Upper lobe of left lung (tissue), 6 donors: ENCODE measurements at regions not wholly inside any gene's neighbourhood (a gene's known extent, or its start where the extent isn't known, plus 50 kb on each side); places are given as distances from the start of the nearest gene placed in this dataset.

Source experiments
- ATAC-seq, 2 donors: fragments of 200-7000 bp; cut with Tn5 transposase; one replicate each; pipeline ENCODE4 v1.9.1; 2022; ENCODE audit warnings: mild to moderate bottlenecking in 2 of 2, moderate library complexity in 2 of 2; ENCODE audit not compliant: low FRiP score in 2 of 2
- DNase-seq, 2 donors: peaks; one replicate each; pipeline ENCODE4 v3.0.0-alpha.2; 2019 to 2020
- H3K27ac ChIP-seq, 4 donors: fragments of 200-600 bp; sonication (generic); one replicate each; pipeline ENCODE4 v1.5.1; 2016 to 2019
- H3K27me3 ChIP-seq, 4 donors: fragments of 200-600 bp; sonication (generic); one replicate each; pipeline ENCODE4 v1.5.1; 2017 to 2019
- H3K36me3 ChIP-seq, 4 donors: fragments of 200-600 bp; sonication (generic); one replicate each; pipeline ENCODE4 v1.5.1; 2016 to 2019
- H3K4me1 ChIP-seq, 4 donors: fragments of 200-600 bp; sonication (generic); one replicate each; pipeline ENCODE4 v1.5.1; 2018 to 2019
- H3K4me3 ChIP-seq, 4 donors: fragments of 200-600 bp; sonication (generic); one replicate each; pipeline ENCODE4 v1.5.1; 2017 to 2019; ENCODE audit warnings: mild to moderate bottlenecking in 2 of 4, moderate library complexity in 1 of 4
- H3K9me3 ChIP-seq, 4 donors: fragments of 200-600 bp; sonication (generic); one replicate each; pipeline ENCODE4 v1.5.1; 2018 to 2019
- EP300 ChIP-seq, 4 donors: sonication (generic); formaldehyde crosslinking; IDR thresholded peaks; one replicate each; pipeline ENCODE4 v1.5.1; 2017; ENCODE audit warnings: antibody characterized with exemption in 4 of 4, control low read depth in 2 of 4
- POLR2A ChIP-seq, 4 donors: fragments of 450-650 bp; IDR thresholded peaks; one replicate each; pipeline ENCODE4 v1.5.1; 2016 to 2017; ENCODE audit warnings: antibody characterized with exemption in 4 of 4, mild to moderate bottlenecking in 2 of 4
- POLR2AphosphoS5 ChIP-seq, 2 donors: sonication (generic); formaldehyde crosslinking; IDR thresholded peaks; one replicate each; pipeline ENCODE4 v1.5.1; 2017; ENCODE audit warnings: antibody characterized with exemption in 2 of 2
- WGBS, 2 donors: methylation state at CpG; one replicate each; pipeline ENCODE4 v1.1.5; 2017 to 2018; 5-methylcytosine and 5-hydroxymethylcytosine counted together
- TF ChIP-seq, protein P1 (sequence below), 6 experiments: fragments of 450-650 bp in 4 of 6; fragments of 200-600 bp in 2 of 6; sonication (generic) in 2 of 6; IDR thresholded peaks; one replicate each; pipeline ENCODE4 v1.5.1; 2016 to 2019; ENCODE audit warnings: antibody characterized with exemption in 6 of 6
- donor health status: DM: no; HTN: no; CAD: no; lungs with moderate emphysema.
- donor health status: DM: no; HTN: yes; CAD: no; lungs with severe emphysema.

DNA sequence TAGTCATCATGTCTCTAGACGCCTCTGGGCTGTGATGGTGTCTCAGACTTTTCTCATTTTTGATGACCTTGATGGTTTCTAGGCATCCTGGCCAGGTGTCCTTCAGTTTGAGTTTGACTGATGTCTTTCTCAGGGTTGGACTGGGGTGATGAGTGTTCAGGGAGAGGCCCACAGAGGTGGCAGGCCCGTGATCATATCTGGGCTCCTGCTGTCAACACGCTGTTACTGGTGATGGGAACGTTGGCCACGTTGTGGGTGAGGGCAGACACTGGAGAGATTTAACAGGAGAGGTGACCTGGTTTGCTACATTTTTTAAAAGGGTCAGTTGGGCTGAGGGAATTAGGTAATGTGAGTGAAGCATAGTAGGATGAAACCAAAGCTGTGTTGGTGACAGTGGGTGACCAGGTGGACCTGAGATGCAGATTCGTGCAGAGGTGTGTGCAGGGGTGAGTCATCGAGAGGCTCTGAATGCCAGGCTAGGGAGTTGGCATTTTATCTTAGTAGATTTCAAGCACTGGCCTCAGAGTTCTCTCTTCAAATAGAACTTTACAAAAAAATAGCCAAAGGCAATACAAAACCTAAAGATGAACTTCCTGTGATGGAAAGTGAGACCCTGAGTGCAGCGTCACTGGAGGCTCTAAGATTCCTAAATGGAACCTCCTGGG is 174.1 kb downstream of the CDH26 start:
- no peak for ATAC-seq
- TF ChIP-seq, protein P1, sequence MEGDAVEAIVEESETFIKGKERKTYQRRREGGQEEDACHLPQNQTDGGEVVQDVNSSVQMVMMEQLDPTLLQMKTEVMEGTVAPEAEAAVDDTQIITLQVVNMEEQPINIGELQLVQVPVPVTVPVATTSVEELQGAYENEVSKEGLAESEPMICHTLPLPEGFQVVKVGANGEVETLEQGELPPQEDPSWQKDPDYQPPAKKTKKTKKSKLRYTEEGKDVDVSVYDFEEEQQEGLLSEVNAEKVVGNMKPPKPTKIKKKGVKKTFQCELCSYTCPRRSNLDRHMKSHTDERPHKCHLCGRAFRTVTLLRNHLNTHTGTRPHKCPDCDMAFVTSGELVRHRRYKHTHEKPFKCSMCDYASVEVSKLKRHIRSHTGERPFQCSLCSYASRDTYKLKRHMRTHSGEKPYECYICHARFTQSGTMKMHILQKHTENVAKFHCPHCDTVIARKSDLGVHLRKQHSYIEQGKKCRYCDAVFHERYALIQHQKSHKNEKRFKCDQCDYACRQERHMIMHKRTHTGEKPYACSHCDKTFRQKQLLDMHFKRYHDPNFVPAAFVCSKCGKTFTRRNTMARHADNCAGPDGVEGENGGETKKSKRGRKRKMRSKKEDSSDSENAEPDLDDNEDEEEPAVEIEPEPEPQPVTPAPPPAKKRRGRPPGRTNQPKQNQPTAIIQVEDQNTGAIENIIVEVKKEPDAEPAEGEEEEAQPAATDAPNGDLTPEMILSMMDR (IDR thresholded peaks at IDR 0.05) = no peak
- TF ChIP-seq POLR2A (IDR thresholded peaks at IDR 0.05) (no peak), EP300 (IDR thresholded peaks at IDR 0.05) (no peak), POLR2AphosphoS5 (IDR thresholded peaks at IDR 0.05) (no peak)
- H3K27me3 ChIP-seq = no peaks in the 10 kb centered on the region
- WGBS, 2 donors = 79 to 80% methylated on average over 6 to 8 of the region's 8 CpGs
- no peak overlapping the region for H3K27ac ChIP-seq
- H3K9me3 ChIP-seq = no peaks in the 10 kb centered on the region
- H3K4me1 ChIP-seq = peaks cover 0 to 13% (median 0%) of the 10 kb centered on the region in 4 donors
- no peak overlapping the region for H3K4me3 ChIP-seq
- H3K36me3 ChIP-seq = no peaks in the 10 kb centered on the region
- no peak for DNase-seq

DNA sequence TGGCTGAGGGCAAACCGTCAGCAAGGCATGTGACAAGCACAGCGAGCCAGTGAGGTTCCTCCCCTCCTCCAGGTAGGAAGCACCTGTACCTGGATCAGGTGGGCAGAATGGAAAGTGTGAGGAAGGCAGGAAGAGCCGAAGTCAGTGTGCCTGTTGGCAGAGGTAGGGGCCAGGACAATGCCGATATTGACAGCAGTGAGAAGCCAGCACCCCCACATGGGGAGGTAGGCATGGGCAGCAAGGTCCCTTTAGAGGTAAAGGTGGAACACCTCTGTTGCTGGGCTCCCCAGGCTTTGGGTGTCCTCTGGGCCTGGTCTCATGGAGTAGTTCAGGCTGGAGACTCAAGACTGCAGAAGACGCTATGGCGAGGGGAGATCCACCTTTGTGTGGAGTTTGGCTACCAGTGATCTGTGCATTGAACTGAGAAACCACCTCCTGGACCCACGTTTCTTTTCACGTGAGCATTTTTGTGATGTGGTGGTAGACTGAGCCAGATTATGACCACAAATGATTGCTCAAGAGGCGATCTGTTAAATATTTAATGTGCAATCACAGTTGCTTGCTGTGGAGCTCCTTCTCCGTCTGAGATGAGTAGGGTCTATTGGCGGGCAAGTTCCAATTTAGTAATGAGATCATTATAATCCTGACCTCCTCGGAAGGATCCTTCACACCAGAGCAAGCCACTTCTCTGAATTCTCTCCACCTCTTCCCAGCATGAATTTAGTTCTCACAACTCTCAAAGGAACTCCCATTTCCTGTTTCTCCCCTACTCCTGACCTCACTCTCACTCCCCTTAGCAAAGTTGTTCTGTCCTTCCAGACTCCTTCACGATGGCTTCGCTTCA is 174.8 kb downstream of the CDH26 start:
- H3K4me3 ChIP-seq = no peak overlapping the region
- H3K27ac ChIP-seq = no peak overlapping the region
- no peak for TF ChIP-seq EP300 (IDR thresholded peaks at IDR 0.05)
- no peak for TF ChIP-seq POLR2A (IDR thresholded peaks at IDR 0.05)
- no peak for TF ChIP-seq POLR2AphosphoS5 (IDR thresholded peaks at IDR 0.05)
- TF ChIP-seq, protein P1 (IDR thresholded peaks at IDR 0.05) = no peak
- DNase-seq = no peak
- H3K9me3 ChIP-seq = no peaks in the 10 kb centered on the region
- 66 to 75% methylated on average over 14 of the region's 14 CpGs for WGBS, 2 donors
- H3K36me3 ChIP-seq = no peaks in the 10 kb centered on the region
- H3K4me1 ChIP-seq = peaks cover 0 to 15% (median 0%) of the 10 kb centered on the region in 4 donors
- ATAC-seq = no peak
- H3K27me3 ChIP-seq = no peaks in the 10 kb centered on the region

DNA sequence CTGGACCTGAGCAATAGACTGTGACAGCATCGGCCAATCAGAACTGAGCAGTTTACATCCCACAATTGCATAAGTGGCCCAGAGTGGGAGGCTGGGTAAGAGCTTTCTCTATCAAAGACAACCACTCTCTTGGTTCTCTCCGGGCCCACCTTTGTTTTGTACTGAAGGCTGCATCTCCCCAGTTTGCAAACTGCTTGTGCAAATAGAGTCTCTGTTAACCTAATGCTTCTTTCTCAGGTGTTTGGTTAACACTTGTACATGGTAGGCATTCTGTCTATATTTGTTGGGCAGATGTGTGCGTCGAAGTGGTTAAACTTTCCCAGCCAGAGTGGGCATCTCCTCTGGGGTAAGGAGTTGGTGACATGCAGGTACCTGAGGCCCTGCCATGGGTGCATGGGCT is 177.1 kb downstream of the CDH26 start:
- no peak for ATAC-seq
- no peak overlapping the region for H3K4me3 ChIP-seq
- no peaks in the 10 kb centered on the region for H3K9me3 ChIP-seq
- H3K36me3 ChIP-seq = no peaks in the 10 kb centered on the region
- TF ChIP-seq, protein P1 (IDR thresholded peaks at IDR 0.05) = no peak
- TF ChIP-seq POLR2AphosphoS5 (IDR thresholded peaks at IDR 0.05) (no peak), EP300 (IDR thresholded peaks at IDR 0.05) (no peak), POLR2A (IDR thresholded peaks at IDR 0.05) (no peak)
- peaks cover 0 to 31% (median 3%) of the 10 kb centered on the region in 4 donors for H3K4me1 ChIP-seq
- no peak for DNase-seq
- H3K27ac ChIP-seq = no peak overlapping the region
- 77 to 89% methylated on average over 4 of the region's 4 CpGs for WGBS, 2 donors
- H3K27me3 ChIP-seq = no peaks in the 10 kb centered on the region

DNA sequence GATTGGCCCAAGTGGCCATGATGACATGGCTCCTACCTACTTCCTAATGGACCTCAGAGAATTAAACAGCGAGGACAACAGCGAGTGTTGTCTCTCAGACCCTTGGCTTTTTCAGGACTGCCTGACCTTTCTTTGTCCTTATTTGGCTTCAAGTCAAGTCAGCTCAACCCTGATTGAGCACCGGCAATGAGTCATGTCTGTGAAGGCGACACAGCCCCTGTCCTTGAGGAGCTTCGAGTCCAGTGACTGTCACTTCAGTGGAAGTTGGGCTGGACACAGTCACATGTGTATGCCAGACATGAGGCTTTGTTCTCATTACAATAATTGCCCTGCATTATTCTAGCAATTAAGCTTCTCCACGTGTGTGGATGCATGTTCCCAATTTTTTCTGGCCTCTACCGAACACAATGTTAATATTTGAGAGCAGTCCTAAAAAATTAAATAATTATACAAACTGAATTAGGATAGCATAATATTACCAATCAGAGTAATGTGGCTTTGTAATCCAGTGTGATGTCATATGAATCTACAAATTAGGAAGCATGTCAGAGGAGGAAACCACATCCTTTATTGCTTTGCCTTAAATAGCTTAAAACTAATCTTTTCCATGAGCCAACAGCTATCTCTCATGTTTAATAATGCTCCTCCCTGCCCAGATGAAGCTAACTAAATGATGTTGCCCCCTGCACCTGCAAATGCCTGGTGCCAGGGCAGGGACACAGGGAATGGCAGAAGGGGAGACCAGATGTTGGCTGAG is 178.6 kb downstream of the CDH26 start:
- Histone ChIP-seq H3K4me3 (no peak overlapping the region), H3K4me1 (peaks cover 0 to 31% (median 3%) of the 10 kb centered on the region in 4 donors), H3K36me3 (no peaks in the 10 kb centered on the region), H3K9me3 (no peaks in the 10 kb centered on the region), H3K27me3 (no peaks in the 10 kb centered on the region), H3K27ac (no peak overlapping the region)
- TF ChIP-seq POLR2A (IDR thresholded peaks at IDR 0.05) (no peak), POLR2AphosphoS5 (IDR thresholded peaks at IDR 0.05) (no peak)
- 50 to 55% methylated on average over 5 to 7 of the region's 7 CpGs for WGBS, 2 donors
- ATAC-seq (no peak), DNase-seq (no peak)
